GM18951 (cell line): ENCODE measurements at regions not wholly inside any gene's neighbourhood (a gene's known extent, or its start where the extent isn't known, plus 50 kb on each side); places are given as distances from the start of the nearest gene placed in this dataset.

Experiments
- POLR2A ChIP-seq: IDR thresholded peaks from 4 replicates; pipeline ENCODE4 v1.6.1; 2011; ENCODE audit warnings: mild to moderate bottlenecking; ENCODE audit not compliant: insufficient read length, insufficient read depth; ENCODE audit errors: extremely low read depth
- in situ Hi-C: fragments of 300-500 bp; cut with MboI; formaldehyde crosslinking; loops from one replicate; pipeline ENCODE4 v1.12.0; 2022; ENCODE audit warnings: low sequenced_read_pairs, mixed read lengths, inconsistent platforms; ENCODE audit not compliant: unreplicated experiment

DNA sequence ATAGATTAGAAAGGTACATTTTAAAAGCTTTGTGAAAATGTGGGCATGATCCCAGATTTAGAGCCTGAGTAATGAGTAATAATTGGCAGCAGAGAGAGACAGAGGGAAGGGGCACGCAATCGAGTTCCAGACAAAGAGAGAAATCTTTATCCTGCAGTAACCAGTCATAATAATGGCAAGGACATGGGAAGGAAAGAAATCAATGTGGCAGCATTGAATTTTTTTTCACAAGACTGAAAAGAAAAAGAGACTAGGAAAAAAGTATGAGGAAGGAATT, 790.8 kb upstream of the SOX9 start:
- no peak for TF ChIP-seq POLR2A
- in situ Hi-C loops: no loop called here

- TF ChIP-seq POLR2A: no peak
- in situ Hi-C loops: no loop called here
Measured at GRCh38 chr17:71331754-71332325, 789.0 kb upstream of the SOX9 start.

- in situ Hi-C loops: no loop called here
- TF ChIP-seq POLR2A: no peak
Measured at GRCh38 chr17:71334048-71334751, 786.6 kb upstream of the SOX9 start.

DNA sequence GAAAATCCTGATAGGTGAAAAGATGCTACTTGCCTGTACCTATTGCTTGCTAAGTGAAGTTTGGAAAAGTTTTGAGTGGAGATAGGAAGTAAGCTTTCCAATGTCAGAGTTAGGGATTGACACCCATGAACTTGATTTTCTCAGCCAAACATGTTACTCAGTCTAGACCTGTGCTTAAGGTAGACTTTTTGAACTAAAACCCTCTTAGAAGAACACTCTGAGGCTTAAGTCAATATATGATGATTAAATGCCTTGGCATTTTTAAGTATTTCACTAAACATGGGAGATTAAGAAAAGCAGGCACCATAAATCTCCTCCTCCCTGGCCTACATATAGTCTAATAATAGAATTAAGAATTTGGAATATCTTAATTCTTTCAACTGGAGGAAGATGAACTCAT, 785.6 kb upstream of the SOX9 start:
- TF ChIP-seq POLR2A: no peak
- in situ Hi-C loops: no loop called here

DNA sequence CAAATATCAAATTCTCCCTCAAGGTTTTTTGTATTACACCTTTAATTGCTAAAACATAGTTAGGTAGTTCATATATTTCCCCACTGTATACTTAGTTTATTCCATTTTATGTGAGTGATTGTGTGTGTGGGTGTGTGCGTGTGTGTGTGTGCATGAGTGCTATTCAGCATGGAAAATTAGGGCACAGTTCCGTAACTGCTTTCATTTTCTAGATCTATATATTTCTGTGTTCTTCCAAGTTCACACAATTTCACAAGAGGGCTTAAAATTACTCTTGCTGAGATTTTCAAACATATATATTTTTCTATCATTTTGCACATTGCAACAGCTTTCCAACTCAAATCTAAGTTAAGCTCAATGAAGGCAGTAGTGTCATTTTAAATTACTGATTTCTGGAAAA, 782.9 kb upstream of the SOX9 start:
- no peak for TF ChIP-seq POLR2A
- in situ Hi-C loops: no loop called here

GRCh38 chr17:71338396-71338795, 782.4 kb upstream of the SOX9 start:
- TF ChIP-seq POLR2A: no peak
- in situ Hi-C loops: no loop called here

GRCh38 chr17:71339206-71339605, 781.6 kb upstream of the SOX9 start:
- in situ Hi-C loops: no loop called here

GRCh38 chr17:71342737-71343136, 778.1 kb upstream of the SOX9 start:
- no peak for TF ChIP-seq POLR2A
- in situ Hi-C loops: no loop called here

More at GRCh38 chr17:71339206-71339605, 781.6 kb upstream of the SOX9 start:
- TF ChIP-seq POLR2A: no peak

DNA sequence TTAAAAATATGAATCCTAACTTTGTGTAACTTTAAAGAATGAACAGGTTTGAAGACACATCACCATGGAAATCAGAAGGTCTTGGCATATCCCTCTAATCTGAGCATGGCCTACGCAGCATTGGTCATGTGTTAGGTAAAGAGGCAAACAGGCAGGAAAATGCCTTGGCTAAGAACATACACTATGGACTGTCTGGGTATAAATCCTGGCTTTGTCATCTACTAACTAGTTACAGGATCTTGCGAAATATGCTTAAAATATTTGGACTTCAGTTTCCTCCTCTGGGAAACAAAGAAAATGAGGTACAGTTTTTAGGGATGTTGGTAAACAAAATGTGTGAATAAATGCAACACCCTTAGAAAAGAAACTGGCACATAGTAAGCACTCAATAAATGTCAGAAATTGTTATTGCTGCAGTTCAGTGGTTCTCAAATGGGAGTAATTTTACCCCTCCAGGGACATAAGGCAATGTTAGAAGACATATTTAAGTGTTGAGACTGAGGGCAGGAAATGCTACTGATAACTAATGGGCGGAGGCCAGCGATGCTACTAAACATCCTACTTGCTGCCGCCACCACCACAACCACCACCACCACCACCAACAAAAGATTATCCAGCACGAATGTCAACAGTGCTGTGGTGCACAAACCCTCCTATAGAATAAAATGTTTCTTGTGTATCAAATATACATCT, 770.8 kb upstream of the SOX9 start:
- in situ Hi-C loops: no loop called here
- no peak for TF ChIP-seq POLR2A

DNA sequence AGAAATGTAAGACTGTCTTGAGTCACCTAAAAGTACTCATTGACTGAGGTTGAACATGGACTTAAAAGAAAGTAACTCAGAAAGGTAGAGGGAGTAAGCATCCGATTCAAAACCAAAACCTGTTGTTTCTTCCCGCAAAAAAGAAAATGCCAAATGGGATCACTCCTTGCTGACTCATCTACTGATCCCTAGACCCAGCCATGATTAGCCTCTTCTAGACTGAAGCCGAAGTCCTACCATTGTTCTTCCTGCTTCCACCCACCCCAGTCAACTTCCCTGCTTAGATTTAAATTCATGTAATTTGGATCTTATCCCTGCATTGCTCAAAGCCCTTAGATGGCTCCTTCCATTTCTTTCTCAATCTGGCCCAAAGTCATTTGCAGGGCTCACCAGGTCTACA, 760.5 kb upstream of the SOX9 start:
- TF ChIP-seq POLR2A: no peak
- in situ Hi-C loops: no loop called here

- TF ChIP-seq POLR2A: no peak
- in situ Hi-C loops: no loop called here
Measured at GRCh38 chr17:71361656-71362450, 759.0 kb upstream of the SOX9 start.

- in situ Hi-C loops: no loop called here
- no peak for TF ChIP-seq POLR2A
Measured at GRCh38 chr17:71363661-71364060, 757.2 kb upstream of the SOX9 start.

DNA sequence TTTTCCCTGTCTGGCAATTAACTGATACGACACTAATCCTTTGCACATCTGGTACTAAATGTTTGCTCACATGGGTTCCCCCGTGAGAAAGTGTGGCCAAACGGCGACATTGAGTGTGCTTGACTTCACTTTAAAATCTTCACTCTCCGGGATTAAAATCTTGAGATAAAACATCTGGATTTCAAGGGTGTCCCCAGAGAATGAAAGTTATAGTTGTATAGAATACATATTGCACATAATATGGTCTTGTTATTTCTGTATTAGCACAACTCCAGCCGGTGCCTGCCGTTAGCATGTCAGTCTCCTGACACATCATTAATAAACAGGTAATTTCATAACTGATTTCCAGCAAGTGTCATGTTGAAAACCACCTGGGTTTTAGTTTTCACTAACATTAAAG, 749.0 kb upstream of the SOX9 start:
- no peak for TF ChIP-seq POLR2A
- in situ Hi-C loops: no loop called here

DNA sequence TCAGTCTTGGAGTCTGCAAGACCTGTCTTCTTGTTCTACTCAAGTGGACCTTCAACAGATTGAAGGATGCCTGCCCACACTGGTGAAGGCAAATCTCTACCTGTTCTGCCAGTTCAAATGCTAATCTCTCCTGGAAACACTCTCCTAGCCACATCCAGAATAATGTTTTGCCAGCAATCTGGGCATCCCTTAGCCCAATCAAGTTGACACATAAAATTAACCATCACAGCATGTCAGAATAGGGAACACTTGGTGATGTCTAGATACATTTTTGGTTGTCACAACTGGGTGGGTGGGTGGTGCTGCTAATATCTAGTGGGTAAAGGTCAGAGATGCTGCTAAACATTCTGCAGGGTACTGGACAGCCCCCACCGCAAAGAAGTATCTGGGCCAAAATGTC, 744.9 kb upstream of the SOX9 start:
- in situ Hi-C loops: no loop called here
- no peak for TF ChIP-seq POLR2A

- no peak for TF ChIP-seq POLR2A
- in situ Hi-C loops: no loop called here
Measured at GRCh38 chr17:71376933-71377332, 743.9 kb upstream of the SOX9 start.
